ENCODE measurements at regions not wholly inside any gene's neighbourhood (a gene's known extent, or its start where the extent isn't known, plus 50 kb on each side); places are given as distances from the start of the nearest gene placed in this dataset.

- no peak for DNase-seq
These were observed 509.9 kb upstream of the VRK2 start for GRCh38 chr2:57536535-57537231.

GRCh38 chr2:57539761-57540160 is 506.8 kb upstream of the VRK2 start:
- no peak for DNase-seq

DNA sequence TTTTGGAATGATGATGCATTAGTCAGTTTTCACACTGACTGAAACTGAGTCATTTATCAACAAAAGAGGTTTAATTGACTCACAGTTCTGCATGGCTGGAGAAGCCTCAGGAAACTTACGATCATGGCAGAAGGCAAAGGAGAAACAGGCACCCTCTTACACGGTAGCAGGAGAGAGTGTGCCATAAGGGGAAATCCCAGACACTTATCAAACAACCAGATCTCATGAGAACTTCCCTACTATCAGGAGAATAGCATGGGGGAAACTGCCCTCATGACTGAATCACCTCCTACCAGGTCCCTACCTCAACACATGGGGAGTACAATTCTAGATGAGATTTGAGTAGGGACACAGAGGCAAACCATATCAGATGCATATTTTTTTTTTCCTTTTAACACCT is 504.5 kb upstream of the VRK2 start:
- no peak for DNase-seq

GRCh38 chr2:57543211-57543610 is 503.4 kb upstream of the VRK2 start:
- no peak for DNase-seq

- DNase-seq = no peak
These were observed 502.0 kb upstream of the VRK2 start for GRCh38 chr2:57544624-57545023.

- no peak for DNase-seq
These were observed 500.1 kb upstream of the VRK2 start for GRCh38 chr2:57546478-57546877.

DNA sequence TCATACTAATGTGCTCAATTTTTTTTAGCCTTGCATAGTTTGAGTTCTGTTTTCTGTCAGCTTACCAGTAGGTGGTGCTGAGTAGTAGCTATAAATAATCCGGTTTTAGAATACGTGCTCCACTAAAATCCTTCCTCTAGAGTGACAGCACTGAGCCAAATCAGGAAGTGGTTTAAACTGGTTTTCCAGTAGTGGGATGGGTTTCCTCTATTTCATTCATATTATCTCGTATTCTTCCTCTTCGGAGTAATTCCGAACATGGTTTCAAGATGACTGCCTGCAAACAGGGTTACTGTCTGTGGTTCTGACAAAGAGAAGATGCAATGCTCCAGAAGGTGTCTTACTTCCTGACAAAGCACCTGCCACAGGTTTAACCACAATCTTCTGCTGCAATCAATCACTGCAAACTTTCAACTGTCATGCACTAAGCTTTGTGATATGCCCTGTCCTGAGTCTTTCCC is 496.9 kb upstream of the VRK2 start:
- peak; percentile 7 for DNase-seq

DNA sequence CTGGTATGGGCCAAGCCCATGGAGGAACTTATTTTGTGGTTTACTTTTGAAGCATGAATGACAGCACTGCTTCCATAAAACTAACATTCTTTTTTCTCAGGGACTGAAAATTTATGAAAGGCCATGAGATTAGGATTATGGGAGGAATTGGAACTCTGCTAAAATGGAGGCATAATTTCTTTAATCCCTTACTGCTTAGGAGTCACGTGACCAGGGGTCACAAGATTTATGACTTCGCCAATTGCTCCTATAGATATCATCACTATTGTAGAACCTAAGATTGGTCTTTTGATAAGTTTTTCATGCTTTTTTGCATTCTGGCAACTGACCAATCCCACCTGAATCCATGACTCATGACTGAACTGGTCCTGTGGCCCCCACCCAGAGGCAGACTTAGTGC is 495.7 kb upstream of the VRK2 start:
- DNase-seq = no peak

GRCh38 chr2:57552885-57553284 is 493.7 kb upstream of the VRK2 start:
- DNase-seq = no peak

DNA sequence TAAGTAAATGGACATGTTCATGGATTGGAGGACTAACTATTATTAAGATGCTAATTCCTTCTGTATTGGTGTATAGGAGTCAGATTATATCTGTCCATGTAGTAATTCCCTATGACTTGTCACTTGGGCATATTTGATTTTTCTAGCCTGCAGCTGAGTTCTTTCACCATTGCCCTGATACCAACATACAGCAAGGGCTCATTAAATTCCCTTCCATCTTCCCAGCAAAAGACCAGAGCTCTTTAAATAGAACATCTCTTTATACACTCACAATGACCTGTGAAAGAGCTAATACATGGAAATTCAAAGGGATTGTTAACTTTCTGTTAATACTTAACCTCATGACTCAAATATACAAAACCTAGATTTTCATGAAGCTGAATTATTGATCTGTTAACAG is 492.3 kb upstream of the VRK2 start:
- DNase-seq = no peak

DNA sequence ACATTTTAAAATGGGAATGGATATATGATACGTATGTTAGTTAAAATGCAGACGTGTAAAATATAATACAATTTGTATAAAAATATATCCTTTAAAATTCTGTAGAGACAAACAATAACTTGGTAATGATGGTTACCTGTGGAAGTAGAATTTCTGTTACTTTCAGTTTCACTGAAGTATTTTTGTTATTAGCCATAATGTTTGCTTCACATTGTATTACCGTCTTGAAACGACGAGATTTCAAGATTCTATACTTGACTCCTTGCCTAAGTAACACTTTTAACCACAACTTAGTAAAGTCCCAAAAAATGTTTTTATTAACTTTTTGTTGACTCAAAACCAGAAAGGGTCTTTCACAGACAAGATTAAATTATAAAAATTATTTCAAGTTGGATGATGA is 488.3 kb upstream of the VRK2 start:
- DNase-seq = no peak

DNA sequence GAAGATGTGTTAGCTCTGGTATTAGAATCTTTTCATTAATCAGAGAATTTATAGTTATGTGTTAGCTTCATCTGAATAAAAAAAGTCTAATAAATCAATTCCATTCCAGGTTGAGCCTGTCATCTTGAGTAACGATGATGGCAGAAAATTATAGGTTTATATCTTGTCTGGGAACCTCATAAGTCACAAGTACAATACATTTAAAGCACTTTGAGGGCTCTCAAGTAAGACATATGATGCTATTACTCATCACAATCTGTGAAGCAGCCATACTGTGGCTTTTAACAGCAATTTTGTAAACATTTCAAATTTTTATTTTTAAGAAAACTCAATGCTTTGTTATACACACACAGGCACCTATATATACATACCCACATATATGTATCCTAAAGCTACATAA is 484.1 kb upstream of the VRK2 start:
- DNase-seq = no peak

DNA sequence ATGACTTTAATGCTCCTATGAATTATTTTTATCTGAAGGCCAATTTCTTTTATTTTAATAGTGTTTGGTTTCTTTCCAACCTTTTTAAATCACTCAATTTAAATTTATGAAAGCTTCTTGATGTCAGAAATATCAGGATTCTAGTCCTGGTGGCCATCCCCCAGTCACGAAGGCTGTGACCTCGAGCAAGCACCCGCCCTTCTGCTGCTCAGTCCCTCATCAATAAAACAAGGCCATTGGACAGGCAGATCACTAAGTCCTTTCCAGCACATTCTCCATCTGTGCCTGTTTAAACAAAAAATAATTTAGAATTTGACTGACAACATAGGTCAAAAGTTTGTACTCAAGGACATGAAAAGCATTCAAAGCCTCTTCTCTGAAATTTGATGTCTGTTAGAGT is 483.6 kb upstream of the VRK2 start:
- no peak for DNase-seq

DNA sequence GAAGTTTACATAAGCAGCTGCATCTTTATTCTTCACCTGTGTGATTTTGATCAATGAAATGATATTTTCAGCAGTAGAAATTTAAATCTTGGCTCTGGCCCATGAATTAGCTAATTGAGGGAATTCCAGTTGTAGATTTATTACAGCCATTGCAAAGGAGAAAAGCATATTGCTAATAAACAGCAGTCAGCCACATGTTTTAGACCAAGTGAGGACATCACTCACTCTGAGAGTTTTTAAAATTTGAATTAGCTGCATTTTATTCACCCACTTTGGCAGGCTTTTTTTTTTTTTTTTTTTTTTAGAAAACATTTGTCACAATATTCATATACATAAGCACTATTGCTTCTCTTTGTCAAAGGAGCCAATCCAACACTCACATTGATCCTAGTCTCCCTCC is 479.4 kb upstream of the VRK2 start:
- no peak for DNase-seq

DNA sequence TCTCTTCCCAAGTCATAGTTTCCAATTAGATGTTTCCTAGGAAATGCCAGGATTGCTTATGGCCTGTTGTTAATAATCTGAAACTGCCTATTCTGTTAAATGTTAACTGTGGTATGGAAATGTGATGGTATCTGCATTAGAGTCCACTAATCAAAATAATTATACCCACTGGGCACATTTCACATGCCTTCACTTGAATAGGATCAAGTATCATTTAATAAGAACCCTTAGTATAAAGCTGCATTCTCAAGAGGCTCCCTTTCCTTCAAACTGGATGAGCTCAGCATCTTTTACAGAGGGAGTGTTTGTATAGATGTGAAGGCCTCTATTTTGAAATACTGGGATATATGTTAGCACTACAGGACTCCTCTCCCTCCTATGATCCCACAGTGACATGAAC is 477.2 kb upstream of the VRK2 start:
- no peak for DNase-seq

GRCh38 chr2:57570961-57571360 is 475.6 kb upstream of the VRK2 start:
- DNase-seq = no peak

DNA sequence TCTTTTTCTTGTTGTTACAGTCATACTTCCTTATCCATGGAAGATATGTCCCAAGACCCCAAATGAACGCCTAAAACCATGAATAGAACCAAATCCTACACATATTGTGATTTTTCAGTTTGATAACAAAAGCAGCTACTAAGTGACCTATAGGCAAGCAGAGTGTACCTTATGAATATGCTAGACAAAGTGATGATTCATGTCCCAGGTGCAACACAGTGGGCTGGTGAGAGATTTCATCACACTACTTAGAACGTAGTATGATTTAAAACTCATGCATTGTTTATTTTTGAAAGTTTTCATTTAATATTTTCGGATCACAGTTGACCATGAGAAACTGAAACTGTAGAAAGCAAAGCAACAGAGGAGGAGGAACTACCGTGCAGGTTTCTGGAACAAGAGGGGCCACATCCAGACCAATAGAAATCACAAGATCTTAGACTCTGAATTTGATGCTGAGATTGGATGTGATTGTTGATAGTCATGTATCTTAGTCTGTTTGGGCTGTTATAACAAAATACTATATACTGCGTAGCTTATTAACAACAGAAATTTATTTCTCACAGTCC is 470.8 kb upstream of the VRK2 start:
- DNase-seq = no peak

DNA sequence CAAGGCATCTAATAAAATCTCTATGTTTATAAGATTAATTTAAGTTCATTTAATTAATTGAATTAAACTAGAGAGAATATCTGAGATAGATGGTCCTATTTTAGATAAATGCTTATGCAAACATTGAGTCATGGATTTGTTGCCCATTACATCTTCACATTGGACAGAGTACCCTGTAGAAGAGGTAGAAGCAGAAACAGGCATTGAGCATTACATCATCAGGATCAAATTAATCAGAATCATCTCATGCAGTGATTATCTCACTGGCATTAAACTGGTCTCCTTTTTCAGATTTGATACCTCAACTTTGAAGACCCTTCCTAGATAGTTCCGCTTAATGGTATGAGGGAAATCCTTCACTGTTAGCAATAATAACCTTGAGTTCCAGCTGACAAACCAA is 469.6 kb upstream of the VRK2 start:
- DNase-seq = no peak

DNA sequence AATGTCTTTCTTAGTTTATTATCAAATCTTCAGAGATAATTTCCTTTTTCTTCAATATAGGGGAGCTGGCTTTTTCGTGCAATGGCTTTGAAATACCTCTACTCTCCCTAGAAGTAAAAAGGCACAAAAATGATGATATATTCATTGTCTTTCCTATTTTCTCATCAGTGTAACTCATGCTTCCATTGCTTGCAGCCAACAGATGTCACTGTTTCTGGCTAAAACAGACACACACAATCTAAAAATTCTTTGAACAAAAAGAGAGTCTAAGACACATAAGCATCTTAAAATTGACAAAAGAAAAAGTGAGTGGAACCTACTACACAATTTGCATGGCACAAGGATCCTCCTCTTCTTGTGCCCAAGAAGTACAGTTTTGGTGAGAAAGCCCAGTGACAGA is 448.7 kb upstream of the VRK2 start:
- peak; percentile 1 for DNase-seq

GRCh38 chr2:57598551-57598950 is 448.1 kb upstream of the VRK2 start:
- DNase-seq = peak; percentile 18

DNA sequence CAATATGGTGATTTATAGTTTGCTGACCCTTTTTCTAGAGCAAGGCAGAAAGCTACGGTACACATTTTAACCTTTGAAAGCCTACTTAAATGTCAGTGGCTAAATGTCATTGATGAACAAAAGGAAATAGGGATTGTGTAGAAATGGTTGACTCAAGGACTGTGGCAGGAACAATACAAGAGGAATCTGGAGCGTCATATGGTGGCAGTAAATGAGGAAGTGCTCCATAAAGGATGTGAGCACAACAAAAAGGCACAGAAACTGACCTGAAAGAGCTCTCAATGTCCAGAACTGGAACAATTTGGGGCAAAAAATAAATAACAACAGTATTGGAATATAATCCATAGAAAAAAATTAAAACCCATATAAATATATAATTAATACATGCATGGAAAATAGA is 443.9 kb upstream of the VRK2 start:
- DNase-seq = no peak

DNA sequence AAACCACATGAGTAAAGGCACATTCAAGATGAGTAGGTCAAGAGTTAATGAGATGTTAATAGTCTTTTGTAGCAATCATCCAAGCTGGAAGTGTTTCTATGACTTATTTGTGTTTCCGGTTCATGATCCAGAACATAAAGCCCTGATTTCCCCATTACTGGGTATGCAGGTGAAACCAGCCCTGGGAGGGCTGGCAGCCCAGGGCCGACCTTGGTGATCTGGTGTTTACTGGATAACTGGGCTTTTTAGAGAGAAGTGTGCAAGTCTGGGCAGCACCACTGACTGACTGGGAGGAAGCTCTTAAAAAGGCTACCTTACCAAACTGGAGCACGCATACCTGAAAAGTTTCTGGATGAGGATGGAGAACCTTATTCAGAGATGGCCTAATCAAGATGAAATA is 431.6 kb upstream of the VRK2 start:
- DNase-seq = no peak

DNA sequence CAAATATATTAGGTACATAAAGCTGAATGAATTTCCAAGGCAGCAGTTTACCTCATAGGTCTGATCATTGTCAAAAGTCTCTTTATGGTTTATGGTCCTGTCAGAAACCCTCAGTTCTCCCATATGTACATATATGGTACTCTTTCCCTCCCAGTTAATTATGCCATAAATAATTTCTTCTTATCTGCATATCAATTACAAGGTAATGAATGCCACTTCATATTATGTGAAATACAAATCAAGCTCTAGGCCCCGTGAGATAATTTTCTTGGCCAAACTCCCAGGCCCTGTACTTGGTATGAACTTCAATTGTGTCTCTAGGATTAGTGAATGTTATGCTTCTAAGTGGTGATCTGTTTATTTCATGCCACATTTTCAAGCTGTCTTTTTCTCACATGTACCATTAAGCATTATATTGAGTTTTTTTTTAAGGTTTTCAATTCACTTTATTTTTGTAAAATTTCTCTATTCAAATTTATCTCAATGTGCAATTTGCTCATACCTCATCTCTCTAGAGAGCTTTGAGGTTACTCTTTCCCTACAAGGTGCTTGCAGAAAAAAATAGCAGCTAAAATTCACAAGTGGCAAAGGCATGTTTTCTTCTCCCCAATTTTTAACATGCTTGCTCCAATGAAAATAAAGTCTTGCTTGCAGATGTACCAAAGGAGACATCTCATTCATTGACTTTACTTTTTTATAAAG is 430.6 kb upstream of the VRK2 start:
- DNase-seq = no peak

DNA sequence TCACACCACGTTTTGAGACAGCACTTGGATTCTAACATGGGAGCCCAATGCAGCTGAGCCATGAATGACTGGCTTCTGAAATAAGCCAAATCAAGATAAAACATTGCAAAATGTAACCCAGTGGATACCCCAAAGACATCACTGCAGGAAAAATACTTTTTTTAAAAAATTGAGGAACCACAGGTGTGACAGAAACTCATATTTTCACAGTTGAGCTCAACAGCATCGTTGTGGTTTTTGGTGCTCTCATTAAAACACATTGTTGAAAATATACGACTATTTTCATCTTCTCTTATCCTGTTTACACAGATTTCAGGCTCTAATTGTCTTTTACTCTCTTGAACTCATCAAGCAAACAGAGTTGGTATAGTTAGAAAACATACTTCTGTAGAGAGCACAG is 429.3 kb upstream of the VRK2 start:
- DNase-seq = no peak
